Keratinocyte (primary cell): ENCODE measurements at regions not wholly inside any gene's neighbourhood (a gene's known extent, or its start where the extent isn't known, plus 50 kb on each side); places are given as distances from the start of the nearest gene placed in this dataset.

Source experiments
- DNase-seq: peaks from one replicate; pipeline ENCODE4 v3.0.0-alpha.2; 2011; ENCODE audit warnings: low read depth, missing footprints, low spot score
- FAIRE-seq: peaks from 2 replicates; lab custom pipeline; 2011; peaks lifted over from hg19 to GRCh38; lab: Jason Lieb, UNC
- H2AFZ ChIP-seq: 2 replicates; pipeline ENCODE4 v1.6.0; 2012; ENCODE audit warnings: low read length, control low read depth, inconsistent platforms; ENCODE audit not compliant: control insufficient read depth
- H3K27ac ChIP-seq: 2 replicates; pipeline ENCODE4 v1.5.1; 2011; ENCODE audit warnings: low read length; ENCODE audit not compliant: control insufficient read depth, insufficient read depth
- H3K27me3 ChIP-seq: 3 replicates; pipeline ENCODE4 v1.6.0; 2011; ENCODE audit warnings: low read length; ENCODE audit not compliant: control insufficient read depth, insufficient read depth; ENCODE audit errors: extremely low read depth
- H3K36me3 ChIP-seq, 2 experiments: 2 replicates in 1 of 2; 3 replicates in 1 of 2; pipeline ENCODE4 v1.5.1; 2011; ENCODE audit warnings: low read length in 2 of 2, mild to moderate bottlenecking in 1 of 2; ENCODE audit not compliant: control insufficient read depth in 2 of 2, insufficient read depth in 2 of 2; ENCODE audit errors: extremely low read depth in 1 of 2
- H3K4me1 ChIP-seq: 3 replicates; pipeline ENCODE4 v1.5.1; 2011; ENCODE audit warnings: low read length; ENCODE audit not compliant: control insufficient read depth, insufficient read depth; ENCODE audit errors: extremely low read depth
- H3K4me2 ChIP-seq: 3 replicates; pipeline ENCODE4 v1.6.0; 2011; ENCODE audit warnings: low read depth, low read length; ENCODE audit not compliant: control insufficient read depth, insufficient read depth; ENCODE audit errors: extremely low read depth
- H3K4me3 ChIP-seq, 3 experiments: fragments of 200-600 bp in 1 of 3; sonication (generic) in 1 of 3; 2 replicates in 2 of 3; 3 replicates in 1 of 3; pipeline ENCODE4 v1.5.1; 2011 to 2016; ENCODE audit warnings: low read length in 3 of 3, mild to moderate bottlenecking in 3 of 3, control low read depth in 2 of 3, inconsistent platforms in 1 of 3, low read depth in 1 of 3, mixed read lengths in 1 of 3, mixed run types in 1 of 3, moderate library complexity in 1 of 3; ENCODE audit not compliant: control insufficient read depth in 2 of 3, insufficient read depth in 2 of 3; ENCODE audit errors: extremely low read depth in 1 of 3
- H3K79me2 ChIP-seq: 2 replicates; pipeline ENCODE4 v1.6.0; 2012; ENCODE audit warnings: low read length; ENCODE audit not compliant: control insufficient read depth, insufficient read depth
- H3K9ac ChIP-seq: 3 replicates; pipeline ENCODE4 v1.6.0; 2011; ENCODE audit warnings: low read length; ENCODE audit not compliant: control insufficient read depth, insufficient read depth; ENCODE audit errors: extremely low read depth
- H3K9me1 ChIP-seq: 3 replicates; pipeline ENCODE4 v1.6.0; 2011; ENCODE audit warnings: low read length; ENCODE audit not compliant: control insufficient read depth, insufficient read depth; ENCODE audit errors: extremely low read depth
- H3K9me3 ChIP-seq: 2 replicates; pipeline ENCODE4 v1.5.1; 2012; ENCODE audit warnings: low read depth, low read length; ENCODE audit not compliant: control insufficient read depth
- H4K20me1 ChIP-seq: 3 replicates; pipeline ENCODE4 v1.6.0; 2011; ENCODE audit warnings: low read length; ENCODE audit not compliant: control insufficient read depth, insufficient read depth; ENCODE audit errors: extremely low read depth
- CTCF ChIP-seq, 3 experiments: IDR thresholded peaks in 1 of 3; conservative IDR thresholded peaks in 1 of 3; optimal IDR thresholded peaks in 1 of 3; 2 replicates in 2 of 3; 3 replicates in 1 of 3; pipeline versions ENCODE3 to v1.5.1; 2011; ENCODE audit warnings: low read length in 3 of 3, mild to moderate bottlenecking in 3 of 3, moderate library complexity in 2 of 3, control low read depth in 1 of 3, inconsistent platforms in 1 of 3; ENCODE audit not compliant: insufficient read depth in 2 of 3; ENCODE audit errors: extremely low read depth in 1 of 3
- EZH2 ChIP-seq: IDR thresholded peaks from one replicate; pipeline ENCODE4 v1.6.1; 2012; ENCODE audit warnings: inconsistent platforms, mild to moderate bottlenecking, low read length, moderate library complexity
- dilution Hi-C: fragments of 300-500 bp; cut with MboI; formaldehyde crosslinking; loops from one replicate; pipeline ENCODE4 v1.7.0; 2020; ENCODE audit warnings: low sequenced_read_pairs; ENCODE audit not compliant: extremely low pct_ligation_motif_present

- Histone ChIP-seq H3K4me3 (no peak overlapping the region), H3K27me3 (no peaks in the 10 kb centered on the region), H3K4me2 (no peak overlapping the region), H3K36me3 (no peaks in the 10 kb centered on the region), H3K9me1 (no peaks in the 10 kb centered on the region), H2AFZ (no peak overlapping the region), H3K9me3 (no peaks in the 10 kb centered on the region), H3K79me2 (no peaks in the 10 kb centered on the region), H3K4me1 (no peaks in the 10 kb centered on the region), H3K9ac (no peak overlapping the region), H4K20me1 (no peaks in the 10 kb centered on the region), H3K27ac (no peak overlapping the region)
- FAIRE-seq (no peak), DNase-seq (no peak)
- dilution Hi-C loops, result no loop called here
- TF ChIP-seq EZH2 (no peak), CTCF (optimal IDR thresholded peaks at IDR 0.05 in 1 of 3, IDR thresholded peaks at IDR 0.05 in 1 of 3, conservative IDR thresholded peaks at IDR 0.05 in 1 of 3; ENCODE audit: extremely low read depth in 1 of 3, insufficient read depth in 2 of 3, low read length in 3 of 3) (no peak)
These were observed 89.6 kb upstream of the FAM9A start for GRCh38 chrX:8890794-8891193.

DNA sequence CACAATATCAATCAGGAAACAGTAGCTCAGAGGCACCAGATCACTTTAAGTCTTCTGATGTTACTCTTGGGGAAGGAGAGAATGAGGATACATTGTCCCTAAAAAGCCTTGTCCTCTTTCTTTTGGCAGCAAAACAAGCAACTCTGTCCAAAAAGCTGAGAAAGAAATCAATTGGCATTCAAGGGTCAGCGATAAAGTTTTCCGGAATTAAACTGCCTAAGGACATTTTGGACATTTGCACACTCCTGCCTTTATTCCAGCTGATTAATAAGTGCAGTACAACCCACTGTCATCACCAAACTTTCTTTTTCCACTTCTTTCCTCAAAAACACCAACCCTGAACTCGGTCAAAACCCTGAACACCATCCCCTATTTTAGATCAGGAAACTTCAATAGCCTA, 85.8 kb upstream of the FAM9A start:
- H3K9me1 ChIP-seq, result no peaks in the 10 kb centered on the region
- dilution Hi-C loops, result no loop called here
- no peaks in the 10 kb centered on the region for H3K9me3 ChIP-seq
- no peaks in the 10 kb centered on the region for H4K20me1 ChIP-seq
- H3K36me3 ChIP-seq, result no peaks in the 10 kb centered on the region
- H3K27me3 ChIP-seq, result no peaks in the 10 kb centered on the region
- TF ChIP-seq EZH2 (no peak), CTCF (optimal IDR thresholded peaks at IDR 0.05 in 1 of 3, IDR thresholded peaks at IDR 0.05 in 1 of 3, conservative IDR thresholded peaks at IDR 0.05 in 1 of 3; ENCODE audit: extremely low read depth in 1 of 3, insufficient read depth in 2 of 3, low read length in 3 of 3) (no peak)
- H3K27ac ChIP-seq, result no peak overlapping the region
- H3K79me2 ChIP-seq, result no peaks in the 10 kb centered on the region
- no peaks in the 10 kb centered on the region for H3K4me1 ChIP-seq
- DNase-seq, result no peak
- no peak overlapping the region for H2AFZ ChIP-seq
- H3K4me2 ChIP-seq, result no peak overlapping the region
- H3K9ac ChIP-seq, result no peak overlapping the region
- no peak for FAIRE-seq
- H3K4me3 ChIP-seq, result no peak overlapping the region
